HG03457 (cell line): ENCODE measurements at regions not wholly inside any gene's neighbourhood (a gene's known extent, or its start where the extent isn't known, plus 50 kb on each side); places are given as distances from the start of the nearest gene placed in this dataset.
"Not testable (repeated sequence)": the region's sequence is repeated elsewhere in the genome, so short reads cannot be mapped to it uniquely, and the experiment has no call there.

Source experiments
- ATAC-seq: cut with Tn5 transposase; IDR thresholded peaks from one replicate; pipeline ENCODE4 v1.9.1; 2021; ENCODE audit warnings: moderate number of reproducible peaks; ENCODE audit not compliant: unreplicated experiment

DNA sequence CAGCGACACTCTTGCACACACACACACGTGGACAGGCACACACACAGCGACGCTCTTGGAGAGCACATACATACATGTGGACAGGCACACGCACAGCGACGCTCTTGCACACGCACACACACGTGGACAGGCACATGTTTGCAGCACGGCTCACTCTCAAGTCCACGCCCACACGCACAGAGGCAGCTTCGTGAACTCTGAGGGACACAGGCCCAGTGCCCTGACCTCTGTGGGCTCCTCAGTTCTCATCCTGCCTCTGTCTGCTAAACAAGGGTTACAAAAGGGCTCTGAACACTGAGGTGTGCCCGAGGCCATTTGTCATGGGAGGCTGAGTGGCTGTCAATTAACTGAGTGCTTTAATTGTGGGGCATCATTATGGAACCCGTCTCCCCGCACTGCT lies 558.8 kb upstream of the ADAMTS16 start:
- ATAC-seq = no peak

DNA sequence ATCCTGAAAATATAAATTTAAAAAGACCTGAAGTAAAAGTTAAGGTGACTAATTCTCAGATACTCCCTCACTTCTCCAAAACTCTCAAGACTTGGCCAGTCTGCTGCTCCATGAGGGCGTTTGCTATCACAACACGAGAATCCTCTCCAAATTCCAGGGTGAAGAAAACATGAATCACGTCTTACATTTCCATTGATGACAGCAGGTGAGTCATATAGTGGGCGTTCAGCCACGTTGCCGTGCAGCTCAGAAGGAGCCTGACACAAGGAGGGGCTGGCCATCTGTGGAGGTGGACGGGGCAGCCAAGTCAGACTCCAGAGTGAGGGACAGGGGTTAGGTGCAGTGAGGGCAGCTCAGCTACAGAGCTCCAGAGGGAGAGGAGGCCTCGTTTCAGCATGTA lies 555.1 kb upstream of the ADAMTS16 start:
- ATAC-seq = no peak

DNA sequence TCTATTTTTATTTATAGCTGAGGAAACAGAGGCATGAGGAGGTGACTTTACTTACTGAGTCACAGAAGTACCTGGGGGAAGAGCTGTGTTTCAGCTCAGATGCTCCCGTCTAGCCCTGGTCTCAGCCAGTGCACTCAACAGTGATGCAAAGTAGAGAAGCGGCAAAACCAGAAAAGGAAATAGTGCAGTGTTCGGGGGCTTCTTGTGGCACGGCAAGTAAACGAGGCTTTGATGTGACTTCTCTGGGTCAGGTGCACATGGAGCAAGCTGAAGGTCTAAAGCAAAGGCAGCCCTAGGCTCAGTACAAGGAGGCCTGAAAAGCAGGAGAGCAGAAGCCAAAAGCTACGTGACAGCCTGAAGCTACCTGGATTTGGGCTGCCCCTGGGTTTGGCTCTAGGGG lies 526.7 kb upstream of the ADAMTS16 start:
- no peak for ATAC-seq

DNA sequence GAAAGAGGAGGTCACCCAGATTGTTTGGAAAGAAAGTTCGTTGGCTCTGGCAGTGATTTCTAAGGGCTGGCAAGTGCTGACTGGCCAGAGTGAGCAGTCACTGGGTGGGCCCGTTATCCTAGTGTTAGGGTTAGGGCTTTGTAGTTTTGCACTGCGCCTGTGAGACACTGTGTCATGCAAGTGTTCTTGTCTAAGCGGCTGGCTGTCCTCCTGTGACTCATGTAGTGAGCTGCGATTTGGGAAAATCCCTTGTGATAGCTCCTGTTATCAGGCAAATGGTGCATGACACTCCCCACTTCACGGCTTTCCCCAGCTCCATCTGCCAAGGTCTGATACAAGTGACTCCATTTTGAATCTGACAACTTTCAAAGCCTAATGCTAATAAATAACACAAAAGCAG lies 526.0 kb upstream of the ADAMTS16 start:
- ATAC-seq = no peak

DNA sequence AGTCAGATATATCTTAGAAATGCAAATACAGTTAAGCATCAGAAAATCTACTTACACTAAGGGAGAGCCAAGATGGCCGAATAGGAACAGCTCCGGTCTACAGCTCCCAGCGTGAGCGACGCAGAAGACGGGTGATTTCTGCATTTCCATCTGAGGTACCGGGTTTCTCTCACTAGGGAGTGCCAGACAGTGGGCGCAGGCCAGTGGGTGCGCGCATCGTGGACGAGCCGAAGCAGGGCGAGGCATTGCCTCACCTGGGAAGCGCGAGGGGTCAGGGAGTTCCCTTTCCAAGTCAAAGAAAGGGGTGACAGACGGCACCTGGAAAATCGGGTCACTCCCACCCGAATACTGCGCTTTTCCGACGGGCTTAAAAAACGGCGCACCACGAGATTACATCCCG lies 524.8 kb upstream of the ADAMTS16 start:
- ATAC-seq = not testable (repeated sequence)

DNA sequence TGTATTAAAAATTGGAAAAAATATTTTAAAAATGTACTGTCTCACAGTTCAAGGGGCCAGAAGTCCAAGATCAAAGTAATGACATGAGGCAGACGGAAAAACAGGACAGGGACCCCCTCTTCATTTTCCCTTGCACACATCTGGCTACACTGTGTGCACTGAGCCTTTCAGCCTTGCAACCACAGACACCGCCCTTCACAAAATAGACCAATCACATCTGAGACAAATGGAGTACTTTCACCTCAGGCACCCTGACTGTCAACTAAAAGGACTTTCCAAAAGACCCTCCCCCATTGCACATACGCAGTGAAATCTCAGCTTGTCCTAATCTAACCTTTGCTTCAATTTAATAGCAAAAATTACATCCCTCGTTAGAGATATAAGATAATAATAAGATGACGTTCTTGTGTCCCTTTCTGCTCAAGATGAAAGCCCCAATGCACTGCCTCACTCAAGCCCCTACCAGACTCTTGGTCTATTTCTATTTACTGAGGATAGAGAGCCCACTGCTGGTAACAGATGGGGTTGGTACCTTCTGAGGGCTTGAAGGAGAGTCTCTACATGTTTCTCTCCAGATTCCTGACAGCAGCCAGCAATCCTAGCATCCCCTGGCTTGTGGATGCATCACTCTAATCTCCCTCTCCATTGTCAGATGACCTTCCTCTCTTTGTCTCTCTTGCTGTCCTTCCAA lies 514.8 kb upstream of the ADAMTS16 start:
- no peak for ATAC-seq

DNA sequence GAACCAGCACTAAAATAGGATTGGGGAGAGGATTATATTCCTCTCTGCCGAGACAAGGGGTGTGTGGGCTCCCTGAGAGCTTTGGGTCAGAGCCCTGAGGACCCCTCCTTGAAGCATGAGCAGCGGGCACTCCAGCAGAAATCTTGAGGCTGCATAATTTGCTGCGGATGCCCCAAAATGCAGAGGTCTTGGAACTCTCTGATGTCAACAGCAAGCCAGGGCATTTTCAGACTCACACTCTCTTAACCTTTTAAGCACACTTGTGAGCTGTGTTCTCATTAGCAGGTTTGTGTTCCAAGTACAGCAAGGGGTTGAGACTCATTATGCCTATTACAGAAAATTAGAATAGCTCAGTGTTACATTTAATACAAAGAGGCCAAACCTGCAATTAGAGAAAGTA lies 513.0 kb upstream of the ADAMTS16 start:
- no peak for ATAC-seq

DNA sequence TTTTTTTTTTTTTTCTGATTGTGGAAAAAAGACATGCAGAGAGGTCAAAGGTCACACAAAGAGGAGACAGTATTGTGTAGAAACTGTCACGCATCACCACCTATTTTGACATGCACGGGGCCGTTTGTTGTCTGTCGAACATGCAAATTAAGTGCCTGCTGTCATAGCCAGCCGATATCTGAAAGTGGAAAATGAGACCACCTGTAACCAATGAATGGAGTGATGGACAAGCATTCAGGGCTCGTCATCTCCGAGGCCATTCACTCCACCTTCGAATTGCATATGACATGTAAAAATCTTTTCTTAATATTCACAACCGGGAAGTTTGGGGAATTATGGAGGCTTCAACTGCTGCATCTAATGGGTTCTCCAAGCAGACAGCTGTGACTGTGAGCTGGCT lies 512.2 kb upstream of the ADAMTS16 start:
- ATAC-seq = no peak

DNA sequence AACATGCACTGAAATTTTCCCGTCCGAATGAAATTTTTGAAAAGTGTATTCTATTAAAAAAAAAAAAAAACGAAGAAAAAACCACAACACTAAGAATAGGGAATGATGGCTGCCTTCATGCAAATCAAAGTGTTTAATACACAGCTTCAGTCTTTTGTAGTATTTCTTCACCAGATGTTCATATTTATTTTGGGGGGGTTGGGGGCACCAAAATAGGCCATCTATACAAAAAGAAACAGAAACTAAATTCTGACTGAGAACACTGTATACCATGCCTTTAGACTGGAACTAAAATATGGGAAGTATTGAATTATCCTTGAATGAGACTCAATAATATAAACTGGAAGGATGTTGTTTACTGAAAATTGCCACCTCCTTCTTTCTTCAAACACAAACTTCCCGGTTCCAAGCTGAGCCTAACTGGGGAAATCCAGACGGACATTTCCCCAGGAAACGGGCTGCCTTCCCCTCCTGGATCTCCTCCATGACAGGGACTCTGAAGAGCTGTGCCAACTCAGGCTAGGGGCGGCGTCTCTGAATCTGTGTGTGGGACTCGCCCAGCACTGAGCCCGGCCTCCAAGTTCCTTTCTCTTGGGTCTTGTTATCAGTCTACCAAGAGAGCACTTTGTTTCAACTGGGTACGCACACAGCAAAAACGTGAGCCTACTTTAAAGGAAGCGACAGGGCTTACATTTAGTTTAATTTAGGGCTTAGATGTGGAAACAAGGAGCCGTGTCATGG lies 511.3 kb upstream of the ADAMTS16 start:
- no peak for ATAC-seq

DNA sequence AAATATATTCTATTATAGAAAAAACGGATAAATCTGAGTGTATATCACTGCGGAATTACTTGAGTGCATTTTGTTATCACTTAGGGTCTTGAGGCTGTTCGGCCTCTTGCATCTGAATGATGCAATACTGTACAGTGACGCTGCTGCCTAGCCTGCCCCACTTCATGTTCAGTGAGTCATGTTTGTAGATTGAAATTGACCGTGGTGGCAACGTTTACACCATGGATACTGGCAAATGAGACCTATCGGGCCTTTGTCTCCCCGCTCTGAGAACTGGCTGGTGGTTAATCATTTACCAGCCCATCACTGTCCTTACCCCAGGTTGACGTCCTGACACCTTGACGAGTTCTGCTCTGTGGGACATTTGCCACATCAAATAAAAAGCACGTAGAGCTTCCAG lies 510.1 kb upstream of the ADAMTS16 start:
- no peak for ATAC-seq

DNA sequence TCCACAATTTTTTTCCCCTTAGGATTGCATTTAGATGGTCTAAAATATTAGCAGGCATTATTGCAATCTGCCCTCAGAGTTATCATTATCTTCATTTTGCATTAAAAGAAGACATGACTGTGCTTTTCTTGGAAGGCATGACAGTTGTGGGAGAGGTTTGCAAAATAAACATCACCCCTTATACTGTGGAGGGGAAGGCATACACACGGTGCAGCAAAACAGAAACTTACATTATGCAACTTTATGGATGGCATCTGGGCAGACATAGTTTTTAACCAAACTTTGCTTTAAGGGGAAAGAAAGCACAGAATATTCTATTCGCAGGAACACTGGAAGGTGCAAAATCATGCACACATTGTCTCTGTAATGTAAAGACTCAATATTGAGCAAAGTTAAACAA lies 505.8 kb upstream of the ADAMTS16 start:
- ATAC-seq = no peak

DNA sequence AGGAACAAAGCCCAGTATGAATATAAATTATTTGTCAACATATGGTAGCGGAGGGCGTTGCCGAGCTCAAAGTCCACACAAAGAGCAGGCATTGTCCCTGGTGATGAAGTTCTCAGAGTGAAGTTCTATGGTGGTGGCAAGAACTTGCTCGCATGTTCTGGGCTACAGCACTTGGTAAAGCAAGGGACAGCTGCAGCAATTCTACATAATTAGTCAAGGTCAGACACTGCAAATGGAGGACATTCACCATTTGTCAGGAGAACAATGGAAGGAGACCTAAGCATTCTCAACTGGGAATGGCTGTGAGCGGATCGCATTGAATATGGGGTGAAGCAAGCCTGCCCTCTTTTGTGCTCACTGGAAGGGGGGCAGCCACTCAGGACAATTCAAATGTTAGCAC lies 503.8 kb upstream of the ADAMTS16 start:
- ATAC-seq = no peak

DNA sequence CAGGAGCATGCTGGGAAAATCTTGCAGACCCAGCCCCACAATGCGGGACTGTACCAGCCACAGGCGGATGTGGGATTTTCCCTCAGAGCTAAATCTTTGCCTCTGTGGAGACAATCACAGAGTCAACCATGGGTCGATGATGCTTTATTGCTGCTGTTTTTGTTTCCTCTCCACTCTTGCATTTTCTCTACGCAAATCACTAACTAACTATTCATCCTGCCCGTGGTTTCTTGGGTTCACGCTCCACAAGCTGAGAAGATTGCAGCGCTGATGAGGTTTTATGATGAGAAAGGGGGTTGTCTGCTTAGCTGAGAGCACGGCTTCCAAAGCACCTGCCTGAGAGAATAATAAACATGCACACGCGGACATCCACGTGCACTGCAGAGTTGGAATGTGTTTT lies 500.2 kb upstream of the ADAMTS16 start:
- ATAC-seq = no peak

DNA sequence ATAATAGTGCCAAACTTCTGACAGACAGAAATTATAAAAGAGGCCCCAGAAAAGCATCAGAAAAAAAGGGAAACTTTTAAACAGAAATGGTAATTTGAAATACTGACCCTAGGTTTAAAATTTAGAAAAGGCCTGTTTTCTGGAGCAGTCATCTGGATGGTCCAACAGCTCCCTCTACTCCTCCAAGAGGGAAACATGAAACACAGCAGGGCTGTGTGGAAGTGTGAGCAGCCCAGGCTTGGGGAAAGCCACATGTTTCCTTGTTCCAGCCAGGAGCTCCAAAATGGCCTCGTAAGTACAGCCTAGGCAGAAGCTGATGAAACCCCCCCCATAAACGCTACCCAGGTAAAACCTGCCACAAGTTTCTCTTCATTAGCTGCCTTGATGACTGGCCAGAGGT lies 499.3 kb upstream of the ADAMTS16 start:
- ATAC-seq = no peak

DNA sequence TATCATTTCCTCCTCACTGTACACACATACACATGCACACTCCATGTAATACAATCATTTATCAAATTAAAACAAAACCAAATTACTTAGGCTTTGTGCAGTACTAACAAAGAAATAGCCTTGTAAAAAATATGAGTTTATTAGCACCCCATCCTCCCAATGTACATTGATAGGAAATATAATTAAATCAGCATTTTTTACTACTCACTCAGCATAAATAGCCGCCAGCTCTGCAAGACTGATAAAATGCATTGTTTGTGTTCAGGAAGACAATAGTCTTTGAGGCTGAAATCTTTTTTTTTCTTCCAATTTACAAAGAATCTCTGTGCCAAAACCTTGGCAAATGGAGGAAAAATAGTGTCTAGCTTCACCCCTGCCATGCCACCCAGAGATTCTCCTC lies 497.6 kb upstream of the ADAMTS16 start:
- ATAC-seq = no peak

DNA sequence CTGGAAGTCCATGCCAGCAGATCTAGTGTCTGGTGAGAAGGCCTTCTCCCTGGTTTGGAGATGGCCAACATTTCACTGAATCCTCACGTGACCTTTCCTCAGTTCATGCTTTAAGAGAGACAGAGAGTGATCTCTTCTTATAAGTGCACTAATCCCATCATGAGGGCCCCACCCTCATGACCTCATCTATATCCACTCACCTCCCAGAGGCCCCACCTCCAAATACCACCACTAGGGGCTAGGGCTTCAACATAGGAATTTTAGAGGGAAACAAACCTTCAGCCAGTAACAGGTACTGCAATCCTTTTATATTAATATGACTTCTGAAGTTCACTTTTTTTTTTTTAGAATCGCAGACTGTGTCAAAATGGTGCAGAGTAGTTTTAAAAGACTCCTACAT lies 496.9 kb upstream of the ADAMTS16 start:
- ATAC-seq = no peak

DNA sequence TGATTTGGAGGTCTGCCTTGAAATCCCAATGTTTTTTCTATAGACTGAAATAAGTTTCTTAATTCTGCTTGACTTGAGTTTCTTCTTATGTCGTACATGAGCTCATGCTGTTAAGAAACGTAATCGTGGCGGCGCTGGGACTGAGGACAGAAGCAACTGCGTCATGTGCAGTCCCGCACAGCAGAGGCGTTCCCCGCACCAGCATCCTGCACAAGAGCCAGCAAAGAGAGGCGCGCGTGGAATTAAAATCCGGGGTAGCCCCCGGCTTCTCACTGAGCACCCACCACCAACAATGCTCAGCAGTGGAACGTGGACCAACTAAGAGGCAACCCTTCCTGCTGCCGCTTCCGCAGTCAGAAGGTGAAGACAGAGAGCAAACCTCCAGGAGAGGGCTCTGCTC lies 496.2 kb upstream of the ADAMTS16 start:
- no peak for ATAC-seq

DNA sequence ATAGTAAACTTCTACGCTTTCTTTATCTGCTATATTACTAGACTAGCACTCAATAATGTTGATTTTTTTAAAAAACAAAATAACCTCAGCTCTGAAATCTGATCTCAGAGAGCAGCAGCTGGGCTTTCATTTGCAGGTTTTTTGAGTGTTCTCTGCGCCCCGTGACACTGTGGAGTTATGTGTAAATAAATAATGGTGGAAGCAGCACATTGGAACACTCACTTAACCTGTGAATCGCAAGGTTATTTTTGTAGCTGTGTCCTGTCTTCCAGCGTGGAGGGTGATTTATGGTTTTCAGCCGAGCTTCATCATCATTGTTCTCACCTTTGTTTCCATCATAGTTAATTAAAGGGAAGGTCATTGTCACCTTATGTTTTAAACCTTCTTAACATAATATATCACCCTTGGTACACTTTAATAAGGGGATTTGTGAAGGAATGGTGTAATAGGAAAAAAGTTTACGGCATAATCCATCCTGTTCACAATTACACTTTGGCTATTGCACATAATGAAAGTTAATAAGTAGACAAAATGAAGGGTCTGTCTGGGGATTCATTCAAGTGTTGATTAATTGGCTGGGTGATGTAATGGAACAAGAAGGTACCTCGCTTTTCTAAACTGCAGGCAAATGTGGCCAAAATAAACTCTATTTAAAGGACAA lies 493.3 kb upstream of the ADAMTS16 start:
- ATAC-seq = no peak

DNA sequence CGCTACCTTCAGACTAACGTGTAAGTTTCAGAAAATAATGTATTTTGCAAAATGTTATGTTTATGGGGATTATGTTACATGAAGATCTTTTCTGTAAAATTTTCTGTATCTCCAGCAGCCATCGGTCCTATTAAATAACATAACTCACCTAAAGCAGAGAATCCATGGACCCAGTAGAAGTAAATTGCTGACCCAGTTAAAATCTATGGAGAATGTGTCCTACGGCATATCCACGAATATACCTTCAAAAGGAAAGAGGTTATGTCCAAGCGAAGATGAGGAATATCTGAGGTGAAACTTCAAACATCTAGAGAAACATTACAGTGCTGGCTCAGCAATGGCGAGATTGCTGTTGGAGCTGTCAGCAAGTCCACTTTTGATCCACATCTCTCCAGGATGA lies 492.2 kb upstream of the ADAMTS16 start:
- no peak for ATAC-seq

DNA sequence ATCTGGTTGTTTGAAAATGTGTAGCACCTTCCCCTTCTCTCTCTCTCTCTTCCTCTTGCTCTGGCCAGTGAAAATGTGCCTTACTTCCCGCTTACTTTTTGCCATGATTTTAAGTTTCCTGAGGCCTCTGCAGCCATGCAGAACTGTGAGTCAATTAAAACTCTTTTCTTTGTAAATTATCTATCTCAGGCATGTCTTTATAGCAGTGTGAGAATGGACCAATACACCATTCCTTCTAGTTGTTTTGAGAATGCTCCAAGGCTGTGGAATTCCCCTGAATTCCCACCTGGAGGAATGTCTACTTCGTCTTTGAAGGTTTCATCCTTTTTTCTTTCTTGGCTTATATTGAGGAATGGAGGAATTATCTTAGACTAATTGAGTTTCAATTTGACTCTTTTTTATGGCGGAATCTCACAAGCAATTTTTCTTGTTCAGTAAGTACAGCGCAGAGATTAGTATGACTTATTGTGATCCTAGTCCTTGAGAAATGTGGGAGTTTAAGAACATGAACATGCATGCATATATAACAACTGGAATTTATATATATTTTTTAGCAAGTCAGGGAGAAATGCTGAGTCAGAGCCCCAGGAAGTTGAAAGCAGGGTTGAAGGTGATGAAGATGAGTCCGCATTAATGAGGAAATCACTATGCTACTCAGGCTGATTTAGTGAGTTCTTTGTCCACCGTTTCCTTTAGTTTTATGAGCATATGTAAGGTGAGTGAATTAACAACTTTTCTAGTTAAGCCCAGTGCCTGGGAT lies 488.1 kb upstream of the ADAMTS16 start:
- ATAC-seq = no peak

DNA sequence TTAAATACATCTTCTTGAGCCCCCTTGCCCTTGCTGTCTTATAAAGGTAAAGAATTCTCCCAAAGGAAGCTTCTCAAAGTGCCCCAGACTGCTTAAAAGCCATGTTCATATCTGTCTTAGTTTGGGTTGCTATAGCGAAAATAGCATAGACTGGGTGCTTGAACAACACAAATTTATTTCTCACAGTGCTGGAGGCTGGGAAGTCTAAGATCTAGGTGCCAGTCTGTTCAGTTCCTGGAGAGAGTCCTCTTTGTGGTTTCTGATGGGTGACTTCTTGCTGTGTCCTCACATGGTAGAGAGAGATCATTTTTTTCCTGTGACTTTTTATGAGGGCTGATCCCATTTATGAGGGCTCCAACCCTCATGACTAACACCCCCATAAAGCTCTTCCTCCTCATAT lies 486.7 kb upstream of the ADAMTS16 start:
- ATAC-seq = no peak

DNA sequence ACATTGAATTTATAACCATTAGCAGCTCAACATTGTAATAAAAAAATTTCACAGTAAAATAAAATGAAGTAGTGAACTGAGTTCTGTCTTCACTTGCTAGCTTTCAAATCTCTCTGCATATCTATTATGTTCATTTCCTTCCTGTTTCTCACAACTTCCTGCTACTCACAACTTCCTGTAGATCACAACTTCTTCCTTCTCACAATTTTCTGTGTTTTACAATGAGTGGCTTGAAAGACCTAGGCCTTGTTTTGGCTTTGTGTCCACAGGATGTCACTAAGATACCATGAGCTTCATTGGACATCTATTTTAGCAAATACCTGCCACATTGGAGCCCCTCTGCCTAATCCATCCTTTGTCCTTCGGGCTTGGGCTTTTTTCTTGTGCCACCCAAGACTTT lies 480.3 kb upstream of the ADAMTS16 start:
- no peak for ATAC-seq
